Activated CD8-positive, alpha-beta T cell treated with anti-CD3 and anti-CD28 coated beads for 36 hours (primary cell): ENCODE measurements at regions not wholly inside any gene's neighbourhood (a gene's known extent, or its start where the extent isn't known, plus 50 kb on each side); places are given as distances from the start of the nearest gene placed in this dataset.

Source experiments
- ATAC-seq: fragments of 200-7000 bp; cut with Tn5 transposase; one replicate; pipeline ENCODE4 v1.10.0; 2021; ENCODE audit warnings: mild to moderate bottlenecking, moderate library complexity
- CTCF ChIA-PET: fragments of 350-600 bp; sonication (Branson Sonifier 250); formaldehyde crosslinking; loops from one replicate; lab custom pipeline; 2021; ENCODE audit warnings: antibody characterized with exemption; lab: Charles Lee
- POLR2A ChIA-PET: fragments of 350-600 bp; sonication (Branson Sonifier 250); formaldehyde crosslinking; loops from one replicate; lab custom pipeline; 2021; ENCODE audit warnings: antibody characterized with exemption; lab: Charles Lee
- DNase-seq: peaks from one replicate; pipeline ENCODE4 v3.0.0-alpha.2; 2020
- H3K27ac Mint-ChIP-seq: one replicate; pipeline ENCODE4 v1.8.0; 2021; ENCODE audit warnings: mild to moderate bottlenecking, mixed read lengths
- H3K27me3 Mint-ChIP-seq: one replicate; pipeline ENCODE4 v1.8.0; 2021; ENCODE audit warnings: mixed read lengths
- H3K36me3 Mint-ChIP-seq: one replicate; pipeline ENCODE4 v1.8.0; 2021; ENCODE audit warnings: low read depth, mixed read lengths
- H3K4me1 Mint-ChIP-seq: one replicate; pipeline ENCODE4 v1.8.0; 2021; ENCODE audit warnings: low read depth, mixed read lengths
- H3K4me3 Mint-ChIP-seq: one replicate; pipeline ENCODE4 v1.8.0; 2021; ENCODE audit warnings: mild to moderate bottlenecking, moderate library complexity, mixed read lengths
- H3K9me3 Mint-ChIP-seq: one replicate; pipeline ENCODE4 v1.8.0; 2021; ENCODE audit warnings: mixed read lengths
- intact Hi-C: fragments of 100-400 bp; cut with micrococcal nuclease; formaldehyde crosslinking; loops from one replicate; pipeline ENCODE4 v1.10.0; 2022
- TF ChIP-seq, protein P1 (sequence below): fragments of 200-600 bp; IDR thresholded peaks from one replicate; pipeline ENCODE4 v1.8.0; 2022; ENCODE audit warnings: antibody characterized with exemption, mild to moderate bottlenecking

DNA sequence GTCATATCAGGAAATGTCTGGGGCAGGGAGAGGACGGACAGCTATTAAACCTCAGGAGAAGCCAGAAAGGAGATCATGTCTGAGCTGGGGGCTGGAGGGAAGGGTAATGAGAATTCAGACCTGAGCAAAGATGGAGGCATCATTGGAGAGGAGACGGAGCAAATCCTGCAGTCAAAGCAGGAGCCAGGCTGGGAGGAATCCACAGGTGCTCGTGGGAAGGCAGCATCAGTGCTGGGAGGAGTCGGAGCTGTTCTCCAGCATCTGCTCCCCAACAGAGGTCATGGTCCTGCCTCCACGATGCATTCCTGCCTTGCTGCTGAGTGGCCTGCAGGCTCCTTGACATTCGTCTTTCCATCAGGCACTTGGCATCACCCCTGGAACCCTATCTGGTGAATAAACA lies 148.3 kb upstream of the RAB4A start:
- TF ChIP-seq, protein P1, sequence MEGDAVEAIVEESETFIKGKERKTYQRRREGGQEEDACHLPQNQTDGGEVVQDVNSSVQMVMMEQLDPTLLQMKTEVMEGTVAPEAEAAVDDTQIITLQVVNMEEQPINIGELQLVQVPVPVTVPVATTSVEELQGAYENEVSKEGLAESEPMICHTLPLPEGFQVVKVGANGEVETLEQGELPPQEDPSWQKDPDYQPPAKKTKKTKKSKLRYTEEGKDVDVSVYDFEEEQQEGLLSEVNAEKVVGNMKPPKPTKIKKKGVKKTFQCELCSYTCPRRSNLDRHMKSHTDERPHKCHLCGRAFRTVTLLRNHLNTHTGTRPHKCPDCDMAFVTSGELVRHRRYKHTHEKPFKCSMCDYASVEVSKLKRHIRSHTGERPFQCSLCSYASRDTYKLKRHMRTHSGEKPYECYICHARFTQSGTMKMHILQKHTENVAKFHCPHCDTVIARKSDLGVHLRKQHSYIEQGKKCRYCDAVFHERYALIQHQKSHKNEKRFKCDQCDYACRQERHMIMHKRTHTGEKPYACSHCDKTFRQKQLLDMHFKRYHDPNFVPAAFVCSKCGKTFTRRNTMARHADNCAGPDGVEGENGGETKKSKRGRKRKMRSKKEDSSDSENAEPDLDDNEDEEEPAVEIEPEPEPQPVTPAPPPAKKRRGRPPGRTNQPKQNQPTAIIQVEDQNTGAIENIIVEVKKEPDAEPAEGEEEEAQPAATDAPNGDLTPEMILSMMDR = no peak
- Mint-ChIP-seq H3K4me3 (no peak overlapping the region), H3K9me3 (no peaks in the 10 kb centered on the region), H3K36me3 (no peaks in the 10 kb centered on the region), H3K27ac (no peak overlapping the region), H3K4me1 (peaks cover 13% of the 10 kb centered on the region), H3K27me3 (no peaks in the 10 kb centered on the region)
- ChIA-PET POLR2A (no interaction called here), CTCF (no interaction called here)
- DNase-seq (no peak), ATAC-seq (no peak)
- intact Hi-C loops = no loop called here

DNA sequence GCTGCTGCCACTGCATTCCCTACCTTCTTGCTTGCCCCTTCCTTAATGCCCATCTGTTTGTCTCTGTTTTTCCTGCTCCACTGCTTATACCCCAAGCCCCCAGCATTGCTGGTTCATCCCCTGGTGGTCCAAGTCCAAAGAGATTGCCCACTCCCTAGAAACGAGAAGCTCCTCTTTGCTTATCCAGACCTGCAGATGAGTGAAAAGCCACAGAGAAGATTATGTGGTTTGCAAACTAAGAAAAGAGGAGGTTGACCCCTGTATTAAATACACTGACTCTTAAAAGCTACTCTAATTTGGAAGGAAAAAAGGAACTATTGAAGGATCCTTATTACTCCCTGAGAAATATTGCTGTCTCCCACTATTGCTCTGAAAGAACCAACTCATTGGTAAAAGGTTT lies 146.8 kb upstream of the RAB4A start:
- no peaks in the 10 kb centered on the region for H3K36me3 Mint-ChIP-seq
- no peaks in the 10 kb centered on the region for H3K9me3 Mint-ChIP-seq
- TF ChIP-seq, protein P1 = no peak
- H3K27me3 Mint-ChIP-seq = no peaks in the 10 kb centered on the region
- peaks cover 23% of the 10 kb centered on the region for H3K4me1 Mint-ChIP-seq
- H3K4me3 Mint-ChIP-seq = no peak overlapping the region
- intact Hi-C loops = no loop called here
- ATAC-seq = no peak
- DNase-seq = no peak
- CTCF ChIA-PET = interaction anchor here (1.5 to 2.2 kb wide), 2 partner anchors 103 to 389 kb away, joined by 3 to 7 read pairs; no protein-coding TSS in a partner anchor
- POLR2A ChIA-PET = interaction anchor here (0.6 to 0.7 kb wide), 2 partner anchors 456 to 709 kb away, joined by 3 read pairs; no protein-coding TSS in a partner anchor
- H3K27ac Mint-ChIP-seq = no peak overlapping the region

DNA sequence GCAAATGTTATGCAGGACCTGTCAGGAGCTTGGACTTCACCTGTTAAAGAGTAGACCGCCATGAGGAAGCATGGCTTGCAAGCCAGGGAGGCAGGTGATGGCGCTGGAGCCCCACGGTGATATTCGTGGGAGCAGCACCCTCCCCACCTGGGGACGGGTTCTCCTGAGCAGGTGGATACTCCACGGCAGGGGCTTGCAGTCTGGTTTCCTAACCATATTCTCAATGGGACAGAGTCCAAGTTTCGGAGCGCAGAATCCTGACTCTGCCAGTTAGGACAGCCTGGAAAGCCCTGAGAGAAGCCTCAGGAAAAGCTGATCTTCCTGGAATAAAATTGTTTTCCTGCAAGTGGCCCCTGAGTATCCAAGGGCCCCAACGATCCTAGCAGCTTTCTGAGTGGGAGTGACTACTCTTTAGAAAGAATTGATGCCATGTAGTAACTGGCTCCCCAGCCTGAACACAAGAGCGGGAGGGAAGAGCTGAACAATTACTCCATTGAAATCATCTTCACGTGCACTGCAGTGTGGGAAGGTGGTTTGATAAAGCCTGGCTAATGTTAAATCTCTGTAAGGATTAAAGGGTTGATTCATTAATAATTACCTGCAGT lies 146.3 kb upstream of the RAB4A start:
- TF ChIP-seq, protein P1 = no peak
- ChIA-PET POLR2A (interaction anchor here (0.6 to 0.7 kb wide), 2 partner anchors 457 to 710 kb away, joined by 3 read pairs; no protein-coding TSS in a partner anchor), CTCF (interaction anchor here (1.5 to 2.2 kb wide), 2 partner anchors 103 to 390 kb away, joined by 3 to 7 read pairs; no protein-coding TSS in a partner anchor)

DNA sequence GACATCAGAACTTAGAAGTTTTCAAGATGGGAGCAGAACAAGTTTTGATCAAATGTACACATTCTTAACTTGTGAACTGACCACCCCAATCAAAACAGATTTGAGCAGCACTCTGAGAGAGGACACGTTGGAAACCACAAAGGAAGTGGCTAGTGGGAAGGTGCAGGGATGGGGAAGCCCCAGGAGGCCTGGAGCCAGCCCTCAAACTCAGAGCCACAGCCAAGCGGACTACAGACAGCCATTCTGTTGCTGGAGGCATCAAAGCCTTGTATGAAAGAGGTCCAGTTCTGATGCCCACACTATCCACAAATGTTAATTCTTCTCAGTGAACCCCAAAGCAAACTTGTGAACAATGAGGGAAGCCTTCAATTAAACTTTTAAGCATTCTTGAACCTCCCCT lies 143.6 kb upstream of the RAB4A start:
- Mint-ChIP-seq H3K4me1 (peaks cover 52% of the 10 kb centered on the region), H3K36me3 (no peaks in the 10 kb centered on the region), H3K4me3 (no peak overlapping the region), H3K27me3 (no peaks in the 10 kb centered on the region), H3K27ac (no peak overlapping the region), H3K9me3 (no peaks in the 10 kb centered on the region)
- ChIA-PET CTCF (interaction anchor here (1.1 to 1.3 kb wide), 2 partner anchors 12 to 100 kb away, joined by 3 read pairs; no protein-coding TSS in a partner anchor), POLR2A (no interaction called here)
- DNase-seq (peak; percentile 73), ATAC-seq (peak; percentile 84)
- TF ChIP-seq, protein P1 = no peak
- intact Hi-C loops = no loop called here

More for the DNA sequence above, 146.3 kb upstream of the RAB4A start:
- Mint-ChIP-seq H3K36me3 (no peaks in the 10 kb centered on the region), H3K4me3 (no peak overlapping the region), H3K9me3 (no peaks in the 10 kb centered on the region), H3K27ac (no peak overlapping the region), H3K27me3 (no peaks in the 10 kb centered on the region), H3K4me1 (peaks cover 28% of the 10 kb centered on the region)
- DNase-seq = no peak
- intact Hi-C loops = no loop called here
- no peak for ATAC-seq

DNA sequence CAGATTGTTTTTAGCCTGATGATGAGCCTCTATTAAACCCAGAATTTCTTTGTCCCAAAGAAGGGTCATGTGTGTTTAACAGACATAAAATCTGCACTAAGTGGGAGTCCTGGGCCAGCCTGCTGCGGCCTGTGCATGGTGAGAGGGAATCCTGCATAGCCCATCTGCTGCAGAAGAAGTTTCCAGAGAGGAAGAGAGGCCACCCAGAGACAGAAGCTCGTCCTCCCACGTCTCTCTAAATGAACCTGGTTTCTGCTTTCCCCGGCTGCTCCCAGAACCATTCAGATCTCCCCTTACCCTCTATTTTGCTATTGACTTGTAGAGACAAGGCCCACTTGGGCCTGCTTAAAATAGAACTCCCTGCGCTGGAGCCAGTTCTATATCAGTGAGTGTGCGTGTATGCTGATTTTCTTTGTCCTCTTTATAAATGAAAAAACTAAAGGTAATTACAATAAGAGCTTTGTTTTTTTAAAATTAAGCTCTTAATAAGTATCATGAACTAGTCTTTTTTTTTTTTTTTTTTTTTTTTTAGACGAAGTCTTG lies 142.8 kb upstream of the RAB4A start:
- DNase-seq = no peak
- POLR2A ChIA-PET = no interaction called here
- ATAC-seq = no peak
- TF ChIP-seq, protein P1 = no peak
- Mint-ChIP-seq H3K36me3 (no peaks in the 10 kb centered on the region), H3K9me3 (no peaks in the 10 kb centered on the region), H3K4me1 (peaks cover 52% of the 10 kb centered on the region), H3K4me3 (no peak overlapping the region), H3K27me3 (no peaks in the 10 kb centered on the region), H3K27ac (no peak overlapping the region)
- CTCF ChIA-PET = interaction anchor here (0.9 to 1.3 kb wide), 3 partner anchors 99 to 461 kb away, joined by 3 read pairs; no protein-coding TSS in a partner anchor
- intact Hi-C loops = no loop called here
